HEK293 (cell line): ENCODE measurements at regions not wholly inside any gene's neighbourhood (a gene's known extent, or its start where the extent isn't known, plus 50 kb on each side); places are given as distances from the start of the nearest gene placed in this dataset.

ENCODE experiments used
- CTCF ChIP-seq: fragments of 450-650 bp; formaldehyde crosslinking; IDR thresholded peaks from 2 replicates; pipeline ENCODE4 v1.5.1; 2016; ENCODE audit warnings: missing biosample characterization, missing genetic modification characterization
- ZBTB7A ChIP-seq: fragments of 450-650 bp; formaldehyde crosslinking; IDR thresholded peaks from 2 replicates; pipeline ENCODE4 v1.5.1; 2016; ENCODE audit warnings: low read depth, missing biosample characterization, missing genetic modification characterization
- ZEB2 ChIP-seq: fragments of 450-650 bp; formaldehyde crosslinking; IDR thresholded peaks from 2 replicates; pipeline ENCODE4 v1.5.1; 2016; ENCODE audit warnings: missing biosample characterization, missing genetic modification characterization
- ZFP37 ChIP-seq: fragments of 450-650 bp; formaldehyde crosslinking; IDR thresholded peaks from 2 replicates; pipeline ENCODE4 v1.5.1; 2016; ENCODE audit warnings: missing biosample characterization, missing genetic modification characterization
- ZNF121 ChIP-seq: fragments of 450-650 bp; formaldehyde crosslinking; IDR thresholded peaks from 2 replicates; pipeline ENCODE4 v1.5.1; 2016; ENCODE audit warnings: missing biosample characterization, missing genetic modification characterization
- ZNF202 ChIP-seq: fragments of 450-650 bp; formaldehyde crosslinking; IDR thresholded peaks from 2 replicates; pipeline ENCODE4 v1.5.1; 2016; ENCODE audit warnings: missing biosample characterization, missing genetic modification characterization, borderline replicate concordance
- ZNF426 ChIP-seq: fragments of 450-650 bp; formaldehyde crosslinking; IDR thresholded peaks from 2 replicates; pipeline ENCODE4 v1.5.1; 2017; ENCODE audit warnings: missing biosample characterization, missing genetic modification characterization, mild to moderate bottlenecking, inconsistent platforms, moderate library complexity
- ZNF629 ChIP-seq: fragments of 450-650 bp; formaldehyde crosslinking; IDR thresholded peaks from 2 replicates; pipeline ENCODE4 v1.5.1; 2017; ENCODE audit warnings: missing biosample characterization, missing genetic modification characterization
- ZSCAN30 ChIP-seq: fragments of 450-650 bp; IDR thresholded peaks from 2 replicates; pipeline ENCODE4 v1.5.1; 2018; ENCODE audit warnings: missing biosample characterization, mild to moderate bottlenecking, missing genetic modification characterization, moderate library complexity

- TF ChIP-seq ZEB2 (tag by site-specific recombination) (no peak), ZFP37 (tag by site-specific recombination) (no peak), ZNF629 (tag by site-specific recombination) (no peak), ZBTB7A (tag by site-specific recombination) (no peak), ZNF121 (tag by site-specific recombination) (no peak), ZSCAN30 (no peak), ZNF426 (no peak), CTCF (tag by site-specific recombination) (no peak), ZNF202 (no peak)
Measured at GRCh38 chr14:62497708-62498107, 547.5 kb downstream of the KCNH5 start.
